Ovary (tissue), 7 donors: ENCODE measurements at regions not wholly inside any gene's neighbourhood (a gene's known extent, or its start where the extent isn't known, plus 50 kb on each side); places are given as distances from the start of the nearest gene placed in this dataset.
"Not testable (repeated sequence)": the region's sequence is repeated elsewhere in the genome, so short reads cannot be mapped to it uniquely, and the experiment has no call there.

Experiments
- DNase-seq, 5 donors: peaks; one replicate each; pipeline ENCODE4 v3.0.0-alpha.2; 2019 to 2020
- H3K27ac ChIP-seq, 2 donors: fragments of 200-600 bp; one replicate each; pipeline versions ENCODE4 v1.5.1 to v1.8.0; 2019 to 2022
- H3K27me3 ChIP-seq: fragments of 200-600 bp; one replicate; pipeline ENCODE4 v1.8.0; 2022
- H3K36me3 ChIP-seq: fragments of 200-600 bp; sonication (generic); one replicate; pipeline ENCODE4 v1.5.1; 2019
- H3K4me1 ChIP-seq: one replicate; pipeline ENCODE4 v1.8.1; 2013; ENCODE audit warnings: mild to moderate bottlenecking, moderate library complexity; ENCODE audit not compliant: insufficient read depth
- H3K4me3 ChIP-seq: fragments of 200-600 bp; sonication (generic); one replicate; pipeline ENCODE4 v1.5.1; 2017
- H3K9me3 ChIP-seq, 2 donors: fragments of 200-600 bp in 1 of 2; sonication (generic) in 1 of 2; one replicate each; pipeline versions ENCODE4 v1.5.1 to v1.8.1; 2013 to 2019; ENCODE audit warnings: mild to moderate bottlenecking in 1 of 2, moderate library complexity in 1 of 2
- EP300 ChIP-seq: sonication (generic); formaldehyde crosslinking; IDR thresholded peaks from one replicate; pipeline ENCODE4 v1.6.1; 2017; ENCODE audit warnings: antibody characterized with exemption
- POLR2A ChIP-seq: fragments of 450-650 bp; IDR thresholded peaks from one replicate; pipeline ENCODE4 v1.6.1; 2017; ENCODE audit warnings: antibody characterized with exemption, mild to moderate bottlenecking, moderate library complexity
- WGBS, 3 donors: extraction: QIAGEN DNeasy Blood & Tissue Kit in 1 of 3; methylation state at CpG; one replicate each; pipeline versions ENCODE4 v1.1.5 to v1.1.7; 2013 to 2017; 5-methylcytosine and 5-hydroxymethylcytosine counted together
- intact Hi-C, 4 donors: fragments of 100-400 bp; cut with DNase I; formaldehyde crosslinking; loops; one replicate each; pipeline versions ENCODE4 v1.11.0 to v1.15.1; 2022 to 2023
- TF ChIP-seq, protein P1 (sequence below), 3 donors: fragments of 450-650 bp in 2 of 3; fragments of 200-600 bp in 1 of 3; IDR thresholded peaks; one replicate each; pipeline versions ENCODE4 v1.5.1 to v1.8.0; 2016 to 2022; ENCODE audit warnings: antibody characterized with exemption in 3 of 3, mild to moderate bottlenecking in 1 of 3
- donor health status: DM: no; HTN: no; CAD: no; lungs with moderate emphysema.
- donor health status: DM: no; HTN: no; CAD: no.
- donor health status: Bipolar disorder and iron deficiency.
- donor health status: DM: no; HTN: no; CAD: no.
- donor health status: DM: yes; HTN: yes; CAD: no.

DNA sequence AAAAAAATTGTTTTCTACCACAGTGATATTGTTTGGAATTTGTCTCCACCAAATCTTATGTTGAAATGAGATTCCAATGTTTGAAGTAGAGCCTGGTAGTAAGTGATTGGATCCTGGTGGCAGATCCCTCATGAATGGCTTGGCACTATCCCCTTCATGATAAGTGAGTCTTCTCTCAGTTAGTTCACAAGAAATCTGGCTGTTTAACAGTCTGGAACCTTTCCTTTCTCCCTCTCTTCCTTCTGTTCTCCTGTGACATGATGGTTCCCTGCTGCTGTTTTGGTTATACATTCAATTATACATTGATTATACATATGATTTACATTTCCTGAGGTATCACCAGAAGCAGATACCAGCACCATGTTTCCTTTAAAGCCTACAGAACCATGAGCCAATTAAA lies 442.2 kb downstream of the SLC6A15 start:
- intact Hi-C loops, result no loop called here
- DNase-seq, result no peak
- no peaks in the 10 kb centered on the region for H3K27me3 ChIP-seq
- no peak overlapping the region for H3K27ac ChIP-seq
- no peak for TF ChIP-seq POLR2A
- TF ChIP-seq, protein P1, sequence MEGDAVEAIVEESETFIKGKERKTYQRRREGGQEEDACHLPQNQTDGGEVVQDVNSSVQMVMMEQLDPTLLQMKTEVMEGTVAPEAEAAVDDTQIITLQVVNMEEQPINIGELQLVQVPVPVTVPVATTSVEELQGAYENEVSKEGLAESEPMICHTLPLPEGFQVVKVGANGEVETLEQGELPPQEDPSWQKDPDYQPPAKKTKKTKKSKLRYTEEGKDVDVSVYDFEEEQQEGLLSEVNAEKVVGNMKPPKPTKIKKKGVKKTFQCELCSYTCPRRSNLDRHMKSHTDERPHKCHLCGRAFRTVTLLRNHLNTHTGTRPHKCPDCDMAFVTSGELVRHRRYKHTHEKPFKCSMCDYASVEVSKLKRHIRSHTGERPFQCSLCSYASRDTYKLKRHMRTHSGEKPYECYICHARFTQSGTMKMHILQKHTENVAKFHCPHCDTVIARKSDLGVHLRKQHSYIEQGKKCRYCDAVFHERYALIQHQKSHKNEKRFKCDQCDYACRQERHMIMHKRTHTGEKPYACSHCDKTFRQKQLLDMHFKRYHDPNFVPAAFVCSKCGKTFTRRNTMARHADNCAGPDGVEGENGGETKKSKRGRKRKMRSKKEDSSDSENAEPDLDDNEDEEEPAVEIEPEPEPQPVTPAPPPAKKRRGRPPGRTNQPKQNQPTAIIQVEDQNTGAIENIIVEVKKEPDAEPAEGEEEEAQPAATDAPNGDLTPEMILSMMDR (IDR thresholded peaks at IDR 0.05), result no peak
- no peak for TF ChIP-seq EP300
- no peaks in the 10 kb centered on the region for H3K9me3 ChIP-seq
- no peaks in the 10 kb centered on the region for H3K36me3 ChIP-seq
- no peak overlapping the region for H3K4me3 ChIP-seq
- no peaks in the 10 kb centered on the region for H3K4me1 ChIP-seq

DNA sequence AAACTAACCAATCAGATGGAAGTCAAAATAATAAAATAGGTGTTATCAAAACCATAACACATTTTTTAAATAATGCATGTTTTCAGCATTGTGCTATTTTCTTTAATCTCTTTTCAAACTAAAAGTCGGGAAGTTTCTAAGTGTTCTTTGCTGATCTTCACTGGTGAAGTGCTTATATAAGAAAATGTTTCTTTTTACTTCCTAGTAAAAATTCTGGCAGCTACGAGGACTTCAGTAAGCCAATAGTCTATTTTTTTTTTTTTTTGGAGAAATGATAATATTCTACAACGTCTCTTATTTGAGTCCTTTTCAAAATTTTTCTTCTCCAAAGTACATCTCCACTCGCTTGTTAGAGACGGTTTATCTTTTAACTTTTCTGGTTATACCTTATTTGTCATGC lies 448.0 kb downstream of the SLC6A15 start:
- 3 to 6% (median 5%) methylated on average over 5 of the region's 5 CpGs for WGBS, 3 donors
- Histone ChIP-seq H3K4me3 (no peak overlapping the region), H3K27ac (no peak overlapping the region), H3K4me1 (no peaks in the 10 kb centered on the region), H3K27me3 (no peaks in the 10 kb centered on the region), H3K36me3 (no peaks in the 10 kb centered on the region), H3K9me3 (no peaks in the 10 kb centered on the region)
- intact Hi-C loops, result no loop called here
- DNase-seq, result no peak
- TF ChIP-seq, protein P1 (IDR thresholded peaks at IDR 0.05), result no peak
- TF ChIP-seq EP300, result no peak

DNA sequence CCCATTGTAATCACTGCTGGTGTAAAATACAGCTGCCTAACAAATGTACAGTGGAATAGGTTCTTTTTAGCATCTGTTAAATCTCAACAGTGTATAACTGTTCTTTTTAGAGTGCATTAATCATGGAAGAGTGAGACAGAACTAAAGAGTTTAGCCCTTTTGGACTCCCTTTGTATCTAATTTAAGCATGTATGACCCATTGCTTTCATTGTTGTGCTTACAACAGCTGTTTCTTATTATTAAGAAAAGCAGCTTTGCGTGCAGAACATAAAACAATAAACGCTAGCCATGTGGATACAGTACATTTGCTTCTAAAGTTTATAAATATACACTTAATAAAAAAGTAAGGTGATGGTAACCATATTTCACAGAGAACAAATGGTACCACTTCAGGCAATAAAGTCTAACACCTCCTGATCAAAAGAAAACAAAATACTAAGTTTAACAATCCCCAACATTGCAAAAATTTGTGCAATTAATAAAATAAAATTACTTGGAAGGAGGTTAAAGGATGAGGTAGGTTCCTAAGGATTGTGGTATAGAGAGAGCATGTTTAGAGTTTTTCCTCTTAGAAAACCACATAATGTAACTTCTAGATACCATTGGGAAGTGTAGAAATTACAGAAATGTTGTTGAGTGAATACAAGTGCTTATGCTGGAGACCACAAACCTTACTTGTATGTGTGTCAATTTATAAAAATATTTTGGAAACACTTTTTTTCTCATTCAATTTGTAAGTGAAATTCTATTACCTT lies 448.7 kb downstream of the SLC6A15 start:
- WGBS, 3 donors, result 6 to 13% (median 12%) methylated on average over 2 of the region's 2 CpGs
- Histone ChIP-seq H3K4me3 (no peak overlapping the region), H3K36me3 (no peaks in the 10 kb centered on the region), H3K27me3 (no peaks in the 10 kb centered on the region), H3K9me3 (no peaks in the 10 kb centered on the region), H3K27ac (no peak overlapping the region), H3K4me1 (no peaks in the 10 kb centered on the region)
- DNase-seq, result no peak
- intact Hi-C loops, result no loop called here
- TF ChIP-seq EP300 (no peak), POLR2A (no peak)
- TF ChIP-seq, protein P1 (IDR thresholded peaks at IDR 0.05), result no peak

DNA sequence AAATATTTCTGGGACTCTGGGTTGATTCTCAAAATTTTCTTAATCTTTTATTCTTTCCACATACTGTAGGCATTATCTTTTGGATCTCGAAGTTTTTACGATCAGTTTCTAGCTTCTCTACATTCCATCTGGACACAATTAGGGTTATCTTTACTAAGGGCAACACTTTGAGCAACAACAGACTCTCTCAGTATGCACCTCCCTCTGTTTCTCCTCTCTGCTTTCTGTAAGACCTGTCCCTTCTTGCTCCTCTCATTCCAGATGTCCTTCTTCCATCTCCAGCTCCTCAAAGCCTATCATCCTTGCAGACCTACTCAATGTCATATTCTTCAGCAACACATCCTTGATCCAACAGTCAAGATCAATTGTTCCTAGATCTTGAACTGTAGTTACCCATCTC lies 457.0 kb downstream of the SLC6A15 start:
- Histone ChIP-seq H3K27me3 (no peaks in the 10 kb centered on the region), H3K4me3 (no peak overlapping the region), H3K27ac (no peak overlapping the region), H3K36me3 (no peaks in the 10 kb centered on the region), H3K4me1 (no peaks in the 10 kb centered on the region), H3K9me3 (no peaks in the 10 kb centered on the region)
- TF ChIP-seq, protein P1 (IDR thresholded peaks at IDR 0.05), result no peak
- no peak for TF ChIP-seq POLR2A
- no peak for TF ChIP-seq EP300
- 50 to 65% (median 53%) methylated on average over 2 of the region's 2 CpGs for WGBS, 3 donors
- intact Hi-C loops, result no loop called here
- no peak for DNase-seq

GRCh38 chr12:84446478-84446877 lies 466.1 kb downstream of the SLC6A15 start:
- H3K36me3 ChIP-seq, H3K27ac ChIP-seq, DNase-seq, intact Hi-C loops, H3K9me3 ChIP-seq, H3K4me1 ChIP-seq, H3K27me3 ChIP-seq, H3K4me3 ChIP-seq: not testable (repeated sequence)
- 77 to 93% (median 87%) methylated on average over 3 of the region's 3 CpGs for WGBS, 3 donors
